IMR-90 (cell line): ENCODE measurements at regions not wholly inside any gene's neighbourhood (a gene's known extent, or its start where the extent isn't known, plus 50 kb on each side); places are given as distances from the start of the nearest gene placed in this dataset.

ENCODE experiments used
- ATAC-seq: fragments of 200-7000 bp; cut with Tn5 transposase; 2 replicates; pipeline ENCODE4 v1.9.1; 2020; ENCODE audit warnings: low read depth, mild to moderate bottlenecking, moderate library complexity
- BruUV-seq: library from RNA; stranded (reverse); fragments of 400-500 nt; replicated peaks from 2 replicates; lab custom pipeline; 2021; lab: Mats Ljungman, UMichigan
- CTCF ChIA-PET: fragments of 300-600 bp; formaldehyde crosslinking; extraction: SDS; loops from one replicate; lab custom pipeline; 2021; ENCODE audit warnings: antibody characterized with exemption; lab: Yijun Ruan, JAX
- POLR2A ChIA-PET: fragments of 300-600 bp; sonication (Branson Sonifier 250); formaldehyde crosslinking; loops from one replicate; lab custom pipeline; 2022; ENCODE audit warnings: antibody characterized with exemption; ENCODE audit not compliant: unreplicated experiment; lab: Charles Lee
- DNase-seq: peaks from one replicate; pipeline ENCODE4 v3.0.0; 2013
- H2AFZ ChIP-seq: replicated peaks from 2 replicates; pipeline ENCODE3; 2013; ENCODE audit warnings: low read length, mild to moderate bottlenecking; ENCODE audit not compliant: poor library complexity
- H2AK5ac ChIP-seq: 2 replicates; pipeline ENCODE4 v1.6.1; 2013; ENCODE audit warnings: low read depth, low read length, inconsistent platforms
- H2AK9ac ChIP-seq: replicated peaks from 2 replicates; pipeline ENCODE3; 2013; ENCODE audit warnings: mild to moderate bottlenecking, low read depth, low read length, moderate library complexity; ENCODE audit not compliant: poor library complexity
- H2BK120ac ChIP-seq: 2 replicates; pipeline ENCODE4 v1.6.1; 2013; ENCODE audit warnings: low read depth, low read length, inconsistent platforms
- H2BK15ac ChIP-seq: 3 replicates; pipeline ENCODE4 v1.6.1; 2013; ENCODE audit warnings: low read depth, low read length, inconsistent platforms
- H2BK20ac ChIP-seq: 2 replicates; pipeline ENCODE4 v1.6.1; 2013; ENCODE audit warnings: low read depth, mild to moderate bottlenecking, inconsistent platforms, low read length, moderate library complexity
- H2BK5ac ChIP-seq: 2 replicates; pipeline ENCODE4 v1.6.1; 2013; ENCODE audit warnings: mild to moderate bottlenecking, low read depth, low read length, inconsistent platforms; ENCODE audit not compliant: poor library complexity, severe bottlenecking
- H3K14ac ChIP-seq: replicated peaks from 2 replicates; pipeline ENCODE4 v1.6.1; 2013; ENCODE audit warnings: low read depth, low read length, inconsistent platforms
- H3K18ac ChIP-seq: 2 replicates; pipeline ENCODE4 v1.6.1; 2013; ENCODE audit warnings: low read depth, low read length, control low read depth
- H3K23ac ChIP-seq: 2 replicates; pipeline ENCODE4 v1.6.1; 2013; ENCODE audit warnings: low read depth, low read length, inconsistent platforms
- H3K27ac ChIP-seq: 2 replicates; pipeline ENCODE4 v1.5.1; 2013; ENCODE audit warnings: mild to moderate bottlenecking, control low read depth, low read length; ENCODE audit not compliant: insufficient read depth
- H3K27me3 ChIP-seq: 2 replicates; pipeline ENCODE4 v1.6.1; 2013; ENCODE audit warnings: low read length; ENCODE audit not compliant: control insufficient read depth, insufficient read depth
- H3K36me3 ChIP-seq: 2 replicates; pipeline ENCODE4 v1.6.1; 2013; ENCODE audit warnings: low read length, mixed read lengths; ENCODE audit not compliant: control insufficient read depth, insufficient read depth
- H3K4ac ChIP-seq: 2 replicates; pipeline ENCODE4 v1.6.1; 2013; ENCODE audit warnings: low read depth, low read length, inconsistent platforms
- H3K4me1 ChIP-seq: 2 replicates; pipeline ENCODE4 v1.6.1; 2013; ENCODE audit warnings: low read length, mixed read lengths; ENCODE audit not compliant: control insufficient read depth, insufficient read depth
- H3K4me2 ChIP-seq: 2 replicates; pipeline ENCODE4 v1.6.1; 2013; ENCODE audit warnings: low read depth, mild to moderate bottlenecking, control low read depth, low read length, moderate library complexity
- H3K4me3 ChIP-seq: 2 replicates; pipeline ENCODE4 v1.5.1; 2013; ENCODE audit warnings: low read depth, mild to moderate bottlenecking, control low read depth, low read length, moderate library complexity; ENCODE audit not compliant: insufficient read depth
- H3K56ac ChIP-seq: 2 replicates; pipeline ENCODE4 v1.6.1; 2013; ENCODE audit warnings: low read length, inconsistent platforms; ENCODE audit not compliant: insufficient read depth; ENCODE audit errors: extremely low read depth
- H3K79me1 ChIP-seq, 2 experiments: 2 replicates each; pipeline ENCODE4 v1.6.1; 2013; ENCODE audit warnings: low read length in 2 of 2, inconsistent platforms in 1 of 2, low read depth in 1 of 2
- H3K9ac ChIP-seq: 2 replicates; pipeline ENCODE4 v1.6.1; 2013; ENCODE audit warnings: low read depth, low read length, control low read depth
- H3K9me1 ChIP-seq: 2 replicates; pipeline ENCODE4 v1.6.1; 2013; ENCODE audit warnings: low read length, inconsistent platforms; ENCODE audit not compliant: insufficient read depth
- H3K9me3 ChIP-seq: 2 replicates; pipeline ENCODE4 v1.6.1; 2013; ENCODE audit warnings: low read length; ENCODE audit not compliant: control insufficient read depth, insufficient read depth
- H4K20me1 ChIP-seq: 2 replicates; pipeline ENCODE4 v1.6.1; 2013; ENCODE audit warnings: low read length, inconsistent platforms; ENCODE audit not compliant: insufficient read depth
- H4K5ac ChIP-seq: 2 replicates; pipeline ENCODE4 v1.6.1; 2013; ENCODE audit warnings: mild to moderate bottlenecking, low read depth, low read length, control low read depth
- H4K8ac ChIP-seq, 2 experiments: 2 replicates each; pipeline ENCODE4 v1.6.1; 2013; ENCODE audit warnings: low read depth in 2 of 2, low read length in 2 of 2, control low read depth in 1 of 2, inconsistent platforms in 1 of 2
- H4K91ac ChIP-seq: 2 replicates; pipeline ENCODE4 v1.6.1; 2013; ENCODE audit warnings: low read depth, low read length, inconsistent platforms; ENCODE audit not compliant: insufficient read depth
- BHLHE40 ChIP-seq: fragments of 150-350 bp; IDR thresholded peaks from 2 replicates; pipeline ENCODE4 v1.6.1; 2016; ENCODE audit warnings: mild to moderate bottlenecking, low read depth, low read length
- CEBPB ChIP-seq: IDR thresholded peaks from 2 replicates; pipeline ENCODE4 v1.6.1; 2012; ENCODE audit warnings: low read depth, low read length, improper control_type of control experiment
- CHD1 ChIP-seq: IDR thresholded peaks from 2 replicates; pipeline ENCODE4 v1.6.1; 2012; ENCODE audit warnings: low read depth, low read length, improper control_type of control experiment
- FOS ChIP-seq: fragments of 150-350 bp; IDR thresholded peaks from 2 replicates; pipeline ENCODE4 v1.6.1; 2016; ENCODE audit warnings: low read depth, low read length
- MAFK ChIP-seq: IDR thresholded peaks from 2 replicates; pipeline ENCODE4 v1.6.1; 2012; ENCODE audit warnings: low read depth, low read length, improper control_type of control experiment
- MAZ ChIP-seq: IDR thresholded peaks from 2 replicates; pipeline ENCODE4 v1.6.1; 2012; ENCODE audit warnings: low read depth, mild to moderate bottlenecking, low read length, improper control_type of control experiment, moderate library complexity, borderline replicate concordance
- MXI1 ChIP-seq: IDR thresholded peaks from 2 replicates; pipeline ENCODE4 v1.6.1; 2012; ENCODE audit warnings: low read depth, mild to moderate bottlenecking, low read length, moderate library complexity, borderline replicate concordance
- NFE2L2 ChIP-seq: fragments of 150-350 bp; IDR thresholded peaks from 2 replicates; pipeline ENCODE4 v1.6.1; 2016; ENCODE audit warnings: low read depth, mild to moderate bottlenecking, low read length
- POLR2A ChIP-seq: IDR thresholded peaks from 2 replicates; pipeline ENCODE4 v1.6.1; 2012; ENCODE audit warnings: mild to moderate bottlenecking, low read depth, low read length
- RAD21 ChIP-seq: IDR thresholded peaks from 2 replicates; pipeline ENCODE4 v1.6.1; 2012; ENCODE audit warnings: low read length, improper control_type of control experiment
- RCOR1 ChIP-seq: IDR thresholded peaks from 2 replicates; pipeline ENCODE4 v1.6.1; 2012; ENCODE audit warnings: mild to moderate bottlenecking, low read length, improper control_type of control experiment; ENCODE audit not compliant: insufficient replicate concordance
- RFX5 ChIP-seq: IDR thresholded peaks from 2 replicates; pipeline ENCODE4 v1.8.0; 2012; ENCODE audit warnings: low read depth, mild to moderate bottlenecking, low read length, moderate library complexity
- SMC3 ChIP-seq: fragments of 150-350 bp; IDR thresholded peaks from 2 replicates; pipeline ENCODE4 v1.6.1; 2016; ENCODE audit warnings: low read depth, mild to moderate bottlenecking, antibody characterized with exemption, low read length, moderate library complexity
- WGBS, 2 experiments: methylation state at CpG; one replicate each; pipeline versions ENCODE4 v1.1.5 to v1.1.7; 2013; ENCODE audit warnings: missing lambda C conversion rate in 2 of 2; ENCODE audit not compliant: insufficient read length in 1 of 2; ENCODE audit errors: extremely low coverage in 2 of 2; 5-methylcytosine and 5-hydroxymethylcytosine counted together
- dilution Hi-C: fragments of 300-500 bp; cut with HindIII; formaldehyde crosslinking; loops from one replicate; pipeline ENCODE4 v1.14.3; 2018; ENCODE audit warnings: low sequenced_read_pairs; ENCODE audit not compliant: unreplicated experiment
- in situ Hi-C: fragments of 300-500 bp; cut with MboI; formaldehyde crosslinking; loops from 3 replicates; pipeline ENCODE4 v1.14.3; 2019; ENCODE audit warnings: low sequenced_read_pairs, inconsistent platforms, mixed read lengths
- intact Hi-C: fragments of 100-400 bp; cut with micrococcal nuclease; formaldehyde crosslinking; loops from 2 replicates; pipeline ENCODE4 v1.10.0; 2022
- TF ChIP-seq, protein P1 (sequence below): fragments of 150-350 bp; IDR thresholded peaks from 2 replicates; pipeline ENCODE4 v1.6.1; 2017; ENCODE audit warnings: mild to moderate bottlenecking, antibody characterized with exemption, low read length, low read depth
- TF ChIP-seq, protein P2 (sequence below): conservative IDR thresholded peaks from 2 replicates; pipeline ENCODE4 v1.5.1; 2012; ENCODE audit warnings: mild to moderate bottlenecking, low read depth, low read length, improper control_type of control experiment
- TF ChIP-seq, protein P3 (sequence below): fragments of 150-350 bp; IDR thresholded peaks from 2 replicates; pipeline ENCODE4 v1.6.1; 2016; ENCODE audit warnings: low read depth, mild to moderate bottlenecking, low read length, moderate library complexity, borderline replicate concordance

GRCh38 chr5:57318251-57318650 is 144.4 kb downstream of the GPBP1 start:
- Histone ChIP-seq H3K56ac (peak overlapping the region; percentile 53; the same call in 1 of the 2 replicates), H2BK20ac (peak overlapping the region; percentile 97), H2AK9ac (no peak overlapping the region), H4K8ac (peak overlapping the region; percentile 73 to 92), H3K79me1 (no peaks in the 10 kb centered on the region), H3K4ac (peak overlapping the region; percentile 88), H3K9me3 (no peaks in the 10 kb centered on the region), H3K9me1 (peaks cover 12% of the 10 kb centered on the region), H4K91ac (peak overlapping the region; percentile 94), H3K23ac (peak overlapping the region; percentile 84; the same call in 1 of the 2 replicates), H2BK120ac (peak overlapping the region; percentile 97), H2AFZ (no peak overlapping the region), H4K20me1 (peaks cover 3% of the 10 kb centered on the region; the same call in 1 of the 2 replicates), H2BK15ac (peak overlapping the region; percentile 91), H2BK5ac (peak overlapping the region; percentile 81), H3K4me3 (no peak overlapping the region), H3K36me3 (no peaks in the 10 kb centered on the region), H3K27me3 (no peaks in the 10 kb centered on the region), H3K14ac (peak overlapping the region; percentile 66), H3K4me2 (no peak overlapping the region), H3K9ac (no peak overlapping the region), H4K5ac (peak overlapping the region; percentile 96), H3K18ac (peak overlapping the region; percentile 99), H3K27ac (peak overlapping the region; percentile 95; the same call in 1 of the 2 replicates), H2AK5ac (peak overlapping the region; percentile 75), H3K4me1 (peaks cover 15% of the 10 kb centered on the region)
- no peak for ATAC-seq
- POLR2A ChIA-PET, result interaction anchor here (1.9 kb wide), 1 partner anchor 1141 kb away, joined by 12 read pairs; the partner anchor contains the start of gene PLK2
- intact Hi-C loops, result no loop called here
- dilution Hi-C loops, result no loop called here
- no peak for DNase-seq
- BruUV-seq, result no TSS peak
- TF ChIP-seq, protein P1, sequence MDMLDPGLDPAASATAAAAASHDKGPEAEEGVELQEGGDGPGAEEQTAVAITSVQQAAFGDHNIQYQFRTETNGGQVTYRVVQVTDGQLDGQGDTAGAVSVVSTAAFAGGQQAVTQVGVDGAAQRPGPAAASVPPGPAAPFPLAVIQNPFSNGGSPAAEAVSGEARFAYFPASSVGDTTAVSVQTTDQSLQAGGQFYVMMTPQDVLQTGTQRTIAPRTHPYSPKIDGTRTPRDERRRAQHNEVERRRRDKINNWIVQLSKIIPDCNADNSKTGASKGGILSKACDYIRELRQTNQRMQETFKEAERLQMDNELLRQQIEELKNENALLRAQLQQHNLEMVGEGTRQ, result no peak
- TF ChIP-seq RCOR1 (no peak), POLR2A (no peak), MAFK (no peak), RFX5 (no peak), NFE2L2 (no peak), MXI1 (no peak), CEBPB (no peak), CHD1 (no peak), RAD21 (no peak), FOS (no peak), MAZ (no peak), BHLHE40 (no peak), SMC3 (no peak)
- TF ChIP-seq, protein P2, sequence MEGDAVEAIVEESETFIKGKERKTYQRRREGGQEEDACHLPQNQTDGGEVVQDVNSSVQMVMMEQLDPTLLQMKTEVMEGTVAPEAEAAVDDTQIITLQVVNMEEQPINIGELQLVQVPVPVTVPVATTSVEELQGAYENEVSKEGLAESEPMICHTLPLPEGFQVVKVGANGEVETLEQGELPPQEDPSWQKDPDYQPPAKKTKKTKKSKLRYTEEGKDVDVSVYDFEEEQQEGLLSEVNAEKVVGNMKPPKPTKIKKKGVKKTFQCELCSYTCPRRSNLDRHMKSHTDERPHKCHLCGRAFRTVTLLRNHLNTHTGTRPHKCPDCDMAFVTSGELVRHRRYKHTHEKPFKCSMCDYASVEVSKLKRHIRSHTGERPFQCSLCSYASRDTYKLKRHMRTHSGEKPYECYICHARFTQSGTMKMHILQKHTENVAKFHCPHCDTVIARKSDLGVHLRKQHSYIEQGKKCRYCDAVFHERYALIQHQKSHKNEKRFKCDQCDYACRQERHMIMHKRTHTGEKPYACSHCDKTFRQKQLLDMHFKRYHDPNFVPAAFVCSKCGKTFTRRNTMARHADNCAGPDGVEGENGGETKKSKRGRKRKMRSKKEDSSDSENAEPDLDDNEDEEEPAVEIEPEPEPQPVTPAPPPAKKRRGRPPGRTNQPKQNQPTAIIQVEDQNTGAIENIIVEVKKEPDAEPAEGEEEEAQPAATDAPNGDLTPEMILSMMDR, result no peak
- TF ChIP-seq, protein P3, sequence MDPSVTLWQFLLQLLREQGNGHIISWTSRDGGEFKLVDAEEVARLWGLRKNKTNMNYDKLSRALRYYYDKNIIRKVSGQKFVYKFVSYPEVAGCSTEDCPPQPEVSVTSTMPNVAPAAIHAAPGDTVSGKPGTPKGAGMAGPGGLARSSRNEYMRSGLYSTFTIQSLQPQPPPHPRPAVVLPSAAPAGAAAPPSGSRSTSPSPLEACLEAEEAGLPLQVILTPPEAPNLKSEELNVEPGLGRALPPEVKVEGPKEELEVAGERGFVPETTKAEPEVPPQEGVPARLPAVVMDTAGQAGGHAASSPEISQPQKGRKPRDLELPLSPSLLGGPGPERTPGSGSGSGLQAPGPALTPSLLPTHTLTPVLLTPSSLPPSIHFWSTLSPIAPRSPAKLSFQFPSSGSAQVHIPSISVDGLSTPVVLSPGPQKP, result no peak
- 100% methylated on average over 2 of the region's 5 CpGs; no CpG with 5 or more reads in 1 of the 2 experiments for WGBS, 2 experiments
- in situ Hi-C loops, result no loop called here
- CTCF ChIA-PET, result interaction anchor here (1.1 to 1.4 kb wide), 2 partner anchors 9 to 1143 kb away, joined by 3 read pairs; no protein-coding TSS in a partner anchor
